ENCODE measurements at regions not wholly inside any gene's neighbourhood (a gene's known extent, or its start where the extent isn't known, plus 50 kb on each side); places are given as distances from the start of the nearest gene placed in this dataset.

DNA sequence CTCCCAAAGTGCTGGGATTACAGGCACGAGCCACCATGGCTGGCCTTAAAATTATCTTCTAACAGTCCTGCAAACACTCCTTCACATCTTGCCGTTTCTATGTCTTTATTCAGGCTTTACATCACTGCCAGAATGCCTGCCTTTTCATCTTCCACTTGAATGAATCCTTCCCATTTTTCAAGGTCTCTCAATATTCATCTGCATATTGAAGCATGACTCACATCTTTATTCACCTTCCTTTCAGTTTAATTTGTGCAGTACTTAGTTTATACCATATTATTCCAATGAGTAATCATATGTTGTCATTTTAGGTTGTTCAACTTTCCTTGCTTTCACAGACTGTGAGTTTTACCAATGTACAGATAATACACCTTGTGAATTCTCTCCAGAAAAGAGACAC lies 510.1 kb upstream of the PIK3C3 start:
- Histone ChIP-seq H3K27me3 (ENCODE audit: control insufficient read depth, insufficient read depth, low read length) (no peaks in the 10 kb centered on the region), H3K27ac (ENCODE audit: low read length) (no peak overlapping the region), H3K4me1 (ENCODE audit: control insufficient read depth, insufficient read depth, low read length) (no peaks in the 10 kb centered on the region), H3K36me3 (ENCODE audit: control insufficient read depth, insufficient read depth, low read length) (no peaks in the 10 kb centered on the region), H3K9me3 (ENCODE audit: control insufficient read depth, insufficient read depth, low read length) (no peaks in the 10 kb centered on the region), H3K4me3 (ENCODE audit: low read length) (no peak overlapping the region)
- Mint-ChIP-seq H3K4me1 (no peaks in the 10 kb centered on the region), H3K4me3 (no peak overlapping the region), H3K27ac (no peak overlapping the region), H3K36me3 (peaks cover 15% of the 10 kb centered on the region), H3K9me3 (peaks cover 13 to 23% of the 10 kb centered on the region in 2 donors), H3K27me3 (ENCODE audit: low read depth in 2 of 2) (no peaks in the 10 kb centered on the region)
- intact Hi-C loops (cut with micrococcal nuclease), result no loop called here
- no peak for DNase-seq
- ATAC-seq, result no peak
- TF ChIP-seq, protein P1, sequence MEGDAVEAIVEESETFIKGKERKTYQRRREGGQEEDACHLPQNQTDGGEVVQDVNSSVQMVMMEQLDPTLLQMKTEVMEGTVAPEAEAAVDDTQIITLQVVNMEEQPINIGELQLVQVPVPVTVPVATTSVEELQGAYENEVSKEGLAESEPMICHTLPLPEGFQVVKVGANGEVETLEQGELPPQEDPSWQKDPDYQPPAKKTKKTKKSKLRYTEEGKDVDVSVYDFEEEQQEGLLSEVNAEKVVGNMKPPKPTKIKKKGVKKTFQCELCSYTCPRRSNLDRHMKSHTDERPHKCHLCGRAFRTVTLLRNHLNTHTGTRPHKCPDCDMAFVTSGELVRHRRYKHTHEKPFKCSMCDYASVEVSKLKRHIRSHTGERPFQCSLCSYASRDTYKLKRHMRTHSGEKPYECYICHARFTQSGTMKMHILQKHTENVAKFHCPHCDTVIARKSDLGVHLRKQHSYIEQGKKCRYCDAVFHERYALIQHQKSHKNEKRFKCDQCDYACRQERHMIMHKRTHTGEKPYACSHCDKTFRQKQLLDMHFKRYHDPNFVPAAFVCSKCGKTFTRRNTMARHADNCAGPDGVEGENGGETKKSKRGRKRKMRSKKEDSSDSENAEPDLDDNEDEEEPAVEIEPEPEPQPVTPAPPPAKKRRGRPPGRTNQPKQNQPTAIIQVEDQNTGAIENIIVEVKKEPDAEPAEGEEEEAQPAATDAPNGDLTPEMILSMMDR (IDR thresholded peaks at IDR 0.05), result no peak
- 72% methylated on average over 2 of the region's 2 CpGs for WGBS (ENCODE audit: insufficient coverage)

DNA sequence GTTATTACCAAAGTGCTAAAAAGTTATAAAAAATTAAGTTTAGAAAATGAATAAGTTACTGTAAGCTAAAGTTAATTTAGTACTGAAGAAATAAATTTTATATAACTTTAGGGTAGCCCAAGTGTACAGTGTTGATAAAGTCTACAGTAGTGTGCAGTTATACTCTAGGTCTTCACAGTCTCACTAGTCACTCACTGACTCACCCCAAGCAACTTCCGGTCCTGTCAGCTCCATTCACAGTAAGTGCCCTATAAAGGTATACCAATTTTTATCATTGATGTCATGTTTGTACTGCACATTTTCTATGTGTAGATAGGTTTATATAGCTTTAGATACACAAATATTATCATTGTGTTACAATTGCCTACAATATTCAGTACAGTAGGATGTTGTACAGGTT lies 518.3 kb upstream of the PIK3C3 start:
- Histone ChIP-seq H3K36me3 (ENCODE audit: control insufficient read depth, insufficient read depth, low read length) (no peaks in the 10 kb centered on the region), H3K27me3 (ENCODE audit: control insufficient read depth, insufficient read depth, low read length) (no peaks in the 10 kb centered on the region), H3K27ac (ENCODE audit: low read length) (no peak overlapping the region), H3K4me1 (ENCODE audit: control insufficient read depth, insufficient read depth, low read length) (no peaks in the 10 kb centered on the region), H3K9me3 (ENCODE audit: control insufficient read depth, insufficient read depth, low read length) (no peaks in the 10 kb centered on the region), H3K4me3 (ENCODE audit: low read length) (no peak overlapping the region)
- Mint-ChIP-seq H3K4me3 (no peak overlapping the region), H3K4me1 (no peaks in the 10 kb centered on the region), H3K27ac (no peak overlapping the region), H3K36me3 (peaks cover 4% of the 10 kb centered on the region), H3K27me3 (ENCODE audit: low read depth in 2 of 2) (no peaks in the 10 kb centered on the region), H3K9me3 (peaks cover 15 to 21% of the 10 kb centered on the region in 2 donors)
- no peak for DNase-seq
- intact Hi-C loops (cut with micrococcal nuclease), result no loop called here
- TF ChIP-seq, protein P1 (IDR thresholded peaks at IDR 0.05), result no peak
- no CpG with 5 or more reads among the region's 1 CpG for WGBS (ENCODE audit: insufficient coverage)
- no peak for ATAC-seq

DNA sequence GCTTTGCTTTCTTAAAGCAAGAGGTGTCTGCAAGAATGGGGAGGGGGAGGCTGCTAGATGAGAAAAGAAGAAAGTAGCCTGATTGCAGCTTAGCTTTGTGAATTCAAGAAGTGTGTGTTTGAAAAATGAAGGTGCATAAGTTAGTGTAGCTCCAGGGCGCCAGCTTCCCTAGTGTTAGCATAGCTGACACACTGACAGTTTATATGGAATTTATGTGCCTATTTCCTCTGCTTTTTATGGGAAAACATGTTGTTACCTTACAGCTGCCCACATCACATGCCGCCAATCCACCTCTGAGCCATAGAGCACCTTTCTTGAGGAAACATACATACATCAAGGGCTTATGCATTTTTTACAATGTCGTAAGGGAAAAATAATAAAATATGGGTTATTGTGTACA lies 536.4 kb upstream of the PIK3C3 start:
- Histone ChIP-seq H3K27ac (ENCODE audit: low read length) (no peak overlapping the region), H3K4me1 (ENCODE audit: control insufficient read depth, insufficient read depth, low read length) (no peaks in the 10 kb centered on the region), H3K27me3 (ENCODE audit: control insufficient read depth, insufficient read depth, low read length) (no peaks in the 10 kb centered on the region), H3K4me3 (ENCODE audit: low read length) (no peak overlapping the region), H3K9me3 (ENCODE audit: control insufficient read depth, insufficient read depth, low read length) (no peaks in the 10 kb centered on the region), H3K36me3 (ENCODE audit: control insufficient read depth, insufficient read depth, low read length) (no peaks in the 10 kb centered on the region)
- Mint-ChIP-seq H3K4me3 (no peak overlapping the region), H3K36me3 (peaks cover 8% of the 10 kb centered on the region), H3K27ac (no peak overlapping the region), H3K27me3 (ENCODE audit: low read depth in 2 of 2) (no peaks in the 10 kb centered on the region), H3K9me3 (peaks cover 6 to 13% of the 10 kb centered on the region in 2 donors), H3K4me1 (no peaks in the 10 kb centered on the region)
- DNase-seq, result no peak
- TF ChIP-seq, protein P1 (IDR thresholded peaks at IDR 0.05), result no peak
- 93% methylated on average over 2 of the region's 3 CpGs for WGBS (ENCODE audit: insufficient coverage)
- no peak for ATAC-seq
- intact Hi-C loops (cut with micrococcal nuclease), result no loop called here

DNA sequence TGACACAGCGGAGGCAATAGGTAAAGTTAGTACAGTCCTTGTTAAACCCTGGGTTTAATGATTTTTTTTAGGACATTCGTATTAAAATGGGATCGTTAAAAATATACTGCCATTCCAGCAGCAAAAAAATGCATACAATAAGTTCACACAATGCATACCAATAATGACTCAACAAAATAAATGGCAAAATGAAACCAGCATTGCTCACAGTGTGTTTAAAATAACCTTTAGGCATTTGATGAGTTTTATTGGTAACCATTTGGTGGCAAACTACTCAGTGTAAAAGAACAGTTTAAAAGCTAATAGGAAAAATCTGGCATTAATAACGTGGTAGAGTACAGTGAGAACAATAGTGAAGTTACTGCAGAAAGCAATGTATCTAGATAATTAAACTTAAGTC lies 539.0 kb upstream of the PIK3C3 start:
- WGBS (ENCODE audit: insufficient coverage), result 98% methylated on average over 3 of the region's 4 CpGs
- H3K36me3 Mint-ChIP-seq, result peaks cover 8% of the 10 kb centered on the region
- H3K27me3 ChIP-seq (ENCODE audit: control insufficient read depth, insufficient read depth, low read length), result no peaks in the 10 kb centered on the region

More for the DNA sequence above, 539.0 kb upstream of the PIK3C3 start:
- H3K4me1 Mint-ChIP-seq, result no peaks in the 10 kb centered on the region
- no peaks in the 10 kb centered on the region for H3K27me3 Mint-ChIP-seq (ENCODE audit: low read depth in 2 of 2)
- Histone ChIP-seq H3K36me3 (ENCODE audit: control insufficient read depth, insufficient read depth, low read length) (no peaks in the 10 kb centered on the region), H3K4me3 (ENCODE audit: low read length) (no peak overlapping the region), H3K27ac (ENCODE audit: low read length) (no peak overlapping the region), H3K4me1 (ENCODE audit: control insufficient read depth, insufficient read depth, low read length) (no peaks in the 10 kb centered on the region), H3K9me3 (ENCODE audit: control insufficient read depth, insufficient read depth, low read length) (no peaks in the 10 kb centered on the region)
- TF ChIP-seq, protein P1 (IDR thresholded peaks at IDR 0.05), result no peak
- intact Hi-C loops (cut with micrococcal nuclease), result no loop called here
- no peak overlapping the region for H3K27ac Mint-ChIP-seq
- no peak for ATAC-seq
- H3K9me3 Mint-ChIP-seq, result peaks cover 8 to 15% of the 10 kb centered on the region in 2 donors
- H3K4me3 Mint-ChIP-seq, result no peak overlapping the region
- no peak for DNase-seq
